Ovary (tissue), 3 donors: ENCODE measurements at regions not wholly inside any gene's neighbourhood (a gene's known extent, or its start where the extent isn't known, plus 50 kb on each side); places are given as distances from the start of the nearest gene placed in this dataset.

ENCODE experiments used
- CTCF ChIP-seq, 3 donors: fragments of 450-650 bp in 2 of 3; fragments of 200-600 bp in 1 of 3; IDR thresholded peaks; one replicate each; pipeline versions ENCODE4 v1.5.1 to v1.8.0; 2016 to 2022; ENCODE audit warnings: antibody characterized with exemption in 3 of 3, mild to moderate bottlenecking in 1 of 3
- EP300 ChIP-seq: sonication (generic); formaldehyde crosslinking; IDR thresholded peaks from one replicate; pipeline ENCODE4 v1.6.1; 2017; ENCODE audit warnings: antibody characterized with exemption
- POLR2A ChIP-seq: fragments of 450-650 bp; IDR thresholded peaks from one replicate; pipeline ENCODE4 v1.6.1; 2017; ENCODE audit warnings: antibody characterized with exemption, mild to moderate bottlenecking, moderate library complexity
- donor health status: DM: no; HTN: no; CAD: no.

GRCh38 chr21:19537116-19537515, 1133.5 kb upstream of the TMPRSS15 start:
- TF ChIP-seq CTCF (IDR thresholded peaks at IDR 0.05): no peak
- TF ChIP-seq POLR2A: no peak
- no peak for TF ChIP-seq EP300
